Osteoblast (primary cell): ENCODE measurements at regions not wholly inside any gene's neighbourhood (a gene's known extent, or its start where the extent isn't known, plus 50 kb on each side); places are given as distances from the start of the nearest gene placed in this dataset.
A peak's percentile ranks its signal among the peaks of the same experiment; 100 is the strongest.
"Not testable (repeated sequence)": the region's sequence is repeated elsewhere in the genome, so short reads cannot be mapped to it uniquely, and the experiment has no call there.

Experiments used
- DNase-seq: peaks from one replicate; pipeline ENCODE4 v3.0.0; 2011; ENCODE audit warnings: low spot score, mixed read lengths; ENCODE audit not compliant: insufficient read length; ENCODE audit errors: missing footprints
- H2AFZ ChIP-seq: 2 replicates; pipeline ENCODE4 v1.6.0; 2011; ENCODE audit warnings: mild to moderate bottlenecking, low read length
- H3K27ac ChIP-seq: 2 replicates; pipeline ENCODE4 v1.5.1; 2011; ENCODE audit warnings: mild to moderate bottlenecking, low read depth, low read length, moderate library complexity
- H3K27me3 ChIP-seq: 2 replicates; pipeline ENCODE4 v1.6.0; 2012; ENCODE audit warnings: mild to moderate bottlenecking, control low read depth, inconsistent platforms, low read length, moderate library complexity; ENCODE audit not compliant: insufficient read depth
- H3K36me3 ChIP-seq: 2 replicates; pipeline ENCODE4 v1.5.1; 2011; ENCODE audit warnings: mild to moderate bottlenecking, low read length, control low read depth, moderate library complexity; ENCODE audit not compliant: insufficient read depth
- H3K4me1 ChIP-seq: 2 replicates; pipeline ENCODE4 v1.5.1; 2011; ENCODE audit warnings: mild to moderate bottlenecking, low read length, control low read depth, moderate library complexity; ENCODE audit not compliant: insufficient read depth
- H3K4me2 ChIP-seq: 2 replicates; pipeline ENCODE4 v1.6.0; 2011; ENCODE audit warnings: mild to moderate bottlenecking, low read length; ENCODE audit not compliant: insufficient read depth
- H3K4me3 ChIP-seq: fragments of 200-600 bp; sonication (generic); 3 replicates; pipeline ENCODE4 v1.5.1; 2012; ENCODE audit warnings: mild to moderate bottlenecking, low read length, inconsistent platforms; ENCODE audit not compliant: insufficient read depth
- H3K79me2 ChIP-seq: 2 replicates; pipeline ENCODE4 v1.6.0; 2012; ENCODE audit warnings: mild to moderate bottlenecking, low read length, control low read depth, inconsistent platforms; ENCODE audit not compliant: insufficient read depth
- H3K9me3 ChIP-seq: 2 replicates; pipeline ENCODE4 v1.5.1; 2011; ENCODE audit warnings: low read depth, low read length, control low read depth
- H4K20me1 ChIP-seq: 2 replicates; pipeline ENCODE4 v1.6.0; 2012; ENCODE audit warnings: mild to moderate bottlenecking, low read length, control low read depth; ENCODE audit not compliant: insufficient read depth
- CTCF ChIP-seq: IDR thresholded peaks from 2 replicates; pipeline ENCODE4 v1.5.1; 2011; ENCODE audit warnings: mild to moderate bottlenecking, low read depth, low read length, moderate library complexity; ENCODE audit errors: extremely low read depth

- no peak overlapping the region for H3K27ac ChIP-seq
- no peaks in the 10 kb centered on the region for H3K79me2 ChIP-seq
- no peaks in the 10 kb centered on the region for H3K9me3 ChIP-seq
- TF ChIP-seq CTCF, result no peak
- no peaks in the 10 kb centered on the region for H3K36me3 ChIP-seq
- no peaks in the 10 kb centered on the region for H4K20me1 ChIP-seq
- H2AFZ ChIP-seq, result peak overlapping the region; percentile 69
- H3K4me3 ChIP-seq, result no peak overlapping the region
- H3K4me2 ChIP-seq, result peak overlapping the region; percentile 28
- H3K4me1 ChIP-seq, result no peaks in the 10 kb centered on the region
- no peaks in the 10 kb centered on the region for H3K27me3 ChIP-seq
- DNase-seq, result no peak
Measured at GRCh38 chr11:23789938-23790371, 706.9 kb upstream of the LUZP2 start.

- Histone ChIP-seq H4K20me1 (no peaks in the 10 kb centered on the region), H3K9me3 (no peaks in the 10 kb centered on the region), H3K79me2 (no peaks in the 10 kb centered on the region), H3K36me3 (no peaks in the 10 kb centered on the region), H3K27ac (no peak overlapping the region), H3K4me2 (no peak overlapping the region), H3K4me1 (no peaks in the 10 kb centered on the region), H3K4me3 (no peak overlapping the region), H2AFZ (no peak overlapping the region), H3K27me3 (no peaks in the 10 kb centered on the region)
- no peak for DNase-seq
- TF ChIP-seq CTCF, result no peak
Measured at GRCh38 chr11:23797624-23798419, 699.0 kb upstream of the LUZP2 start.

GRCh38 chr11:23834306-23834705 lies 662.5 kb upstream of the LUZP2 start:
- not testable (repeated sequence) for H3K27ac ChIP-seq, H4K20me1 ChIP-seq, H3K9me3 ChIP-seq, H3K4me3 ChIP-seq, H2AFZ ChIP-seq, H3K4me1 ChIP-seq, H3K79me2 ChIP-seq, H3K4me2 ChIP-seq, H3K27me3 ChIP-seq, H3K36me3 ChIP-seq, DNase-seq
- peak; percentile 27 for TF ChIP-seq CTCF

- DNase-seq, result no peak
- no peaks in the 10 kb centered on the region for H3K9me3 ChIP-seq
- H4K20me1 ChIP-seq, result no peaks in the 10 kb centered on the region
- H3K4me2 ChIP-seq, result no peak overlapping the region
- H3K79me2 ChIP-seq, result no peaks in the 10 kb centered on the region
- H3K4me1 ChIP-seq, result no peaks in the 10 kb centered on the region
- H3K27me3 ChIP-seq, result no peaks in the 10 kb centered on the region
- no peak overlapping the region for H3K27ac ChIP-seq
- H2AFZ ChIP-seq, result peak overlapping the region; percentile 17
- no peak overlapping the region for H3K4me3 ChIP-seq
- TF ChIP-seq CTCF, result no peak
- no peaks in the 10 kb centered on the region for H3K36me3 ChIP-seq
Measured at GRCh38 chr11:23836981-23837380, 659.9 kb upstream of the LUZP2 start.
